ENCODE measurements at regions not wholly inside any gene's neighbourhood (a gene's known extent, or its start where the extent isn't known, plus 50 kb on each side); places are given as distances from the start of the nearest gene placed in this dataset.
"Not testable (repeated sequence)": the region's sequence is repeated elsewhere in the genome, so short reads cannot be mapped to it uniquely, and the experiment has no call there.

- no peaks in the 10 kb centered on the region for H3F3A ChIP-seq (ENCODE audit: control insufficient read depth, insufficient read depth)
- H3K27me3 ChIP-seq (ENCODE audit: control insufficient read depth, low read length) = no peaks in the 10 kb centered on the region
- no peak overlapping the region for H3K4me3 ChIP-seq (ENCODE audit: low read length)
- H3K4me1 ChIP-seq (ENCODE audit: control insufficient read depth, low read length) = no peaks in the 10 kb centered on the region
- no peak overlapping the region for H3K27ac ChIP-seq (ENCODE audit: low read depth, low read length)
- H3K9me3 ChIP-seq (ENCODE audit: control insufficient read depth, insufficient read depth, low read length) = no peaks in the 10 kb centered on the region; the same call in 1 of the 2 replicates
- no peaks in the 10 kb centered on the region for H3K36me3 ChIP-seq (ENCODE audit: control insufficient read depth, low read length)
- no peaks in the 10 kb centered on the region for H3K79me2 ChIP-seq (ENCODE audit: control insufficient read depth, low read length)
- no peak for TF ChIP-seq CTCF (IDR thresholded peaks at IDR 0.05; ENCODE audit: low read depth, low read length, poor library complexity, severe bottlenecking)
- H3K4me2 ChIP-seq (ENCODE audit: low read length) = no peak overlapping the region
- H3K9me2 ChIP-seq (replicated peaks; ENCODE audit: control insufficient read depth, low read length) = no peaks in the 10 kb centered on the region
- no peaks in the 10 kb centered on the region for H4K20me1 ChIP-seq (ENCODE audit: control insufficient read depth, insufficient read depth, low read depth, low read length)
These were observed 121.7 kb upstream of the TSHZ3 start for GRCh38 chr19:31470952-31471351.

- Histone ChIP-seq H3K36me3 (ENCODE audit: control insufficient read depth, low read length) (no peaks in the 10 kb centered on the region), H3K27me3 (ENCODE audit: control insufficient read depth, low read length) (no peaks in the 10 kb centered on the region), H3K4me3 (ENCODE audit: low read length) (no peak overlapping the region), H3K4me1 (ENCODE audit: control insufficient read depth, low read length) (no peaks in the 10 kb centered on the region), H3K79me2 (ENCODE audit: control insufficient read depth, low read length) (no peaks in the 10 kb centered on the region), H3K9me2 (replicated peaks; ENCODE audit: control insufficient read depth, low read length) (no peaks in the 10 kb centered on the region), H3F3A (ENCODE audit: control insufficient read depth, insufficient read depth) (no peaks in the 10 kb centered on the region), H4K20me1 (ENCODE audit: control insufficient read depth, insufficient read depth, low read depth, low read length) (no peaks in the 10 kb centered on the region), H3K27ac (ENCODE audit: low read depth, low read length) (no peak overlapping the region), H3K4me2 (ENCODE audit: low read length) (no peak overlapping the region), H3K9me3 (ENCODE audit: control insufficient read depth, insufficient read depth, low read length) (peaks cover 4% of the 10 kb centered on the region; the same call in 1 of the 2 replicates)
- TF ChIP-seq EZH2phosphoT487 (IDR thresholded peaks at IDR 0.05; ENCODE audit: borderline replicate concordance, low read length) (no peak), CTCF (IDR thresholded peaks at IDR 0.05; ENCODE audit: low read depth, low read length, poor library complexity, severe bottlenecking) (no peak)
These were observed 129.0 kb upstream of the TSHZ3 start for GRCh38 chr19:31478241-31478640.

GRCh38 chr19:31483226-31483857 lies 134.1 kb upstream of the TSHZ3 start:
- H3K27ac ChIP-seq (ENCODE audit: low read depth, low read length) = no peak overlapping the region
- H3K4me1 ChIP-seq (ENCODE audit: control insufficient read depth, low read length) = no peaks in the 10 kb centered on the region
- no peak overlapping the region for H3K4me2 ChIP-seq (ENCODE audit: low read length)
- no peaks in the 10 kb centered on the region for H3K79me2 ChIP-seq (ENCODE audit: control insufficient read depth, low read length)
- H3K9me2 ChIP-seq (replicated peaks; ENCODE audit: control insufficient read depth, low read length) = no peaks in the 10 kb centered on the region
- no peaks in the 10 kb centered on the region for H3K36me3 ChIP-seq (ENCODE audit: control insufficient read depth, low read length)
- H3K27me3 ChIP-seq (ENCODE audit: control insufficient read depth, low read length) = no peaks in the 10 kb centered on the region
- no peaks in the 10 kb centered on the region for H3K9me3 ChIP-seq (ENCODE audit: control insufficient read depth, insufficient read depth, low read length)
- TF ChIP-seq EZH2phosphoT487 (IDR thresholded peaks at IDR 0.05; ENCODE audit: borderline replicate concordance, low read length) (no peak), CTCF (IDR thresholded peaks at IDR 0.05; ENCODE audit: low read depth, low read length, poor library complexity, severe bottlenecking) (no peak)
- no peak overlapping the region for H3K4me3 ChIP-seq (ENCODE audit: low read length)
- H4K20me1 ChIP-seq (ENCODE audit: control insufficient read depth, insufficient read depth, low read depth, low read length) = no peaks in the 10 kb centered on the region
- no peaks in the 10 kb centered on the region for H3F3A ChIP-seq (ENCODE audit: control insufficient read depth, insufficient read depth)

DNA sequence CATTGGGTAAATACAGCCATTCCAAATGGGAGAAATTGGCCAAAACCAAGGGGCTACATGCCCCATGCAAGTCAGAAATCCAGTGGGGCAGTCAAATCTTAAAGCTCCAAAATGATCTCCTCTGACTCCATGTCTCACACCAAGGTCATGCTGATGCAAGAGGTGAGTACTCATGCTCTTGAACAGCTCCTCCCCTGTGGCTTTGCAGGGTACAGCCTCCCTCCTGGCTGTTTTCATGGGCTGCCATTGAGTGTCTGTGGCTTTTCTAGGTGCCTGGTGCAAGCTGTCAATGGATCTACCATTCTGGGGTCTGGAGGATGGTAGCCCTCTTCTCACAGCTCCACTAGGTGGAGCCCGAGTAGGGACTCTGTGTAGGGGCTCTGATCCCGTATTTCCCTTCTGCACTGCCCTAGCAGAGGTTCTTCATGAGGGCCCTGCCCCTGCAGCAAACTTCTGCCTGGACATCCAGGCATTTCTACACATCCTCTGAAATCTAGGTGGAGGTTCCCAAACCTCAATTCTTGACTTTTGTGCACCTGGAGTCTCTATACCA lies 135.7 kb upstream of the TSHZ3 start:
- H3K27ac ChIP-seq (ENCODE audit: low read depth, low read length); H3K27me3 ChIP-seq (ENCODE audit: control insufficient read depth, low read length); H3F3A ChIP-seq (ENCODE audit: control insufficient read depth, insufficient read depth); H3K4me3 ChIP-seq (ENCODE audit: low read length); H3K79me2 ChIP-seq (ENCODE audit: control insufficient read depth, low read length); H3K9me3 ChIP-seq (ENCODE audit: control insufficient read depth, insufficient read depth, low read length); H3K4me1 ChIP-seq (ENCODE audit: control insufficient read depth, low read length); H3K9me2 ChIP-seq (replicated peaks; ENCODE audit: control insufficient read depth, low read length); H3K36me3 ChIP-seq (ENCODE audit: control insufficient read depth, low read length); H4K20me1 ChIP-seq (ENCODE audit: control insufficient read depth, insufficient read depth, low read depth, low read length); H3K4me2 ChIP-seq (ENCODE audit: low read length): not testable (repeated sequence)
